Karpas-422 (cell line): ENCODE measurements at regions not wholly inside any gene's neighbourhood (a gene's known extent, or its start where the extent isn't known, plus 50 kb on each side); places are given as distances from the start of the nearest gene placed in this dataset.

Experiments used
- DNase-seq: peaks from one replicate; pipeline ENCODE4 v3.0.0-alpha.2; 2015
- H2AFZ ChIP-seq: fragments of 200-600 bp; sonication (generic); 2 replicates; pipeline ENCODE4 v1.6.1; 2014; ENCODE audit warnings: antibody characterized with exemption, low read length, mixed read lengths
- H3K27ac ChIP-seq: fragments of 200-600 bp; sonication (generic); 2 replicates; pipeline ENCODE4 v1.5.1; 2014; ENCODE audit warnings: mild to moderate bottlenecking, low read length, moderate library complexity
- H3K27me3 ChIP-seq: fragments of 200-600 bp; sonication (generic); 2 replicates; pipeline ENCODE4 v1.6.1; 2014; ENCODE audit warnings: low read length, mixed read lengths
- H3K36me3 ChIP-seq: fragments of 200-600 bp; sonication (generic); 2 replicates; pipeline ENCODE4 v1.6.1; 2014; ENCODE audit warnings: low read length, mixed read lengths; ENCODE audit not compliant: insufficient read depth
- H3K4me1 ChIP-seq: fragments of 200-600 bp; sonication (generic); 2 replicates; pipeline ENCODE4 v1.6.1; 2014; ENCODE audit warnings: mild to moderate bottlenecking, low read length, mixed read lengths
- H3K4me2 ChIP-seq: fragments of 200-600 bp; sonication (generic); 2 replicates; pipeline ENCODE4 v1.6.1; 2014; ENCODE audit warnings: low read length, low read depth, mild to moderate bottlenecking; ENCODE audit not compliant: poor library complexity, severe bottlenecking
- H3K4me3 ChIP-seq: fragments of 200-600 bp; sonication (generic); 2 replicates; pipeline ENCODE4 v1.5.1; 2014; ENCODE audit warnings: mild to moderate bottlenecking, antibody characterized with exemption, low read length, mixed read lengths
- H3K79me2 ChIP-seq: fragments of 200-600 bp; sonication (generic); 2 replicates; pipeline ENCODE4 v1.6.1; 2014; ENCODE audit warnings: mild to moderate bottlenecking, low read length, mixed read lengths
- H3K9ac ChIP-seq: fragments of 200-600 bp; sonication (generic); 2 replicates; pipeline ENCODE4 v1.6.0; 2014; ENCODE audit warnings: low read length
- H3K9me2 ChIP-seq: fragments of 200-600 bp; sonication (generic), shearing (Covaris generic); replicated peaks from 2 replicates; pipeline ENCODE4 v1.6.0; 2014; ENCODE audit warnings: mild to moderate bottlenecking, low read length, moderate library complexity; ENCODE audit not compliant: insufficient read depth
- H3K9me3 ChIP-seq: fragments of 300-700, 200-600 bp; sonication (generic); 2 replicates; pipeline ENCODE4 v1.6.1; 2014; ENCODE audit warnings: low read length, mixed read lengths
- H4K20me1 ChIP-seq: fragments of 200-600 bp; sonication (generic); 2 replicates; pipeline ENCODE4 v1.6.1; 2014; ENCODE audit warnings: mild to moderate bottlenecking, antibody characterized with exemption, low read length, low read depth; ENCODE audit not compliant: insufficient read depth

GRCh38 chr5:124074500-124074899 is 562.5 kb downstream of the CSNK1G3 start:
- no peaks in the 10 kb centered on the region for H4K20me1 ChIP-seq
- no peak for DNase-seq
- H3K9me2 ChIP-seq: no peaks in the 10 kb centered on the region
- H3K9me3 ChIP-seq: no peaks in the 10 kb centered on the region
- H3K36me3 ChIP-seq: no peaks in the 10 kb centered on the region
- no peaks in the 10 kb centered on the region for H3K79me2 ChIP-seq
- no peak overlapping the region for H3K9ac ChIP-seq
- no peaks in the 10 kb centered on the region for H3K27me3 ChIP-seq
- H3K4me1 ChIP-seq: no peaks in the 10 kb centered on the region; the same call in 1 of the 2 replicates
- H3K4me2 ChIP-seq: no peak overlapping the region
- H2AFZ ChIP-seq: no peak overlapping the region
- H3K27ac ChIP-seq: no peak overlapping the region
- H3K4me3 ChIP-seq: no peak overlapping the region

DNA sequence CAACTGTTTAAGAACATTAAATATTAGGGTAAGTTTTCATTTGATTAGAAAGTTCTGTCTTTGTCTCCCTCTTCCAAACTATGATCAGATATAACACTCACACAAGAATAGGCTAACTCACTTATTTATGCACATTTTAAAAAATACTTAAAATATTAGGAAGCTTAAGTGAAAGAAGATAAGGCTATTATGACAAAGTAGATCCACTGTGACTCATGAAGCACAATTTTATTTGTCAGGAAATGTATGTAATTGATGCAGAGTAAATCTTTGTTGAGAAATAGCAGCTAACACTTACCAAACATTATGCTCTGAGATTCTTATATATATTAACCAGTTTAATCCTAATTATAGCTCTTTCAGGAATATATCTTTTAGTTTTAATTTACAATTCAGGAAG is 560.6 kb downstream of the CSNK1G3 start:
- no peak for DNase-seq
- Histone ChIP-seq H4K20me1 (no peaks in the 10 kb centered on the region), H3K9ac (no peak overlapping the region), H3K4me3 (no peak overlapping the region), H3K4me2 (no peak overlapping the region), H3K27ac (no peak overlapping the region), H3K79me2 (no peaks in the 10 kb centered on the region), H3K4me1 (no peaks in the 10 kb centered on the region; the same call in 1 of the 2 replicates), H3K9me3 (no peaks in the 10 kb centered on the region), H3K27me3 (no peaks in the 10 kb centered on the region), H3K9me2 (no peaks in the 10 kb centered on the region), H3K36me3 (no peaks in the 10 kb centered on the region), H2AFZ (no peak overlapping the region)

DNA sequence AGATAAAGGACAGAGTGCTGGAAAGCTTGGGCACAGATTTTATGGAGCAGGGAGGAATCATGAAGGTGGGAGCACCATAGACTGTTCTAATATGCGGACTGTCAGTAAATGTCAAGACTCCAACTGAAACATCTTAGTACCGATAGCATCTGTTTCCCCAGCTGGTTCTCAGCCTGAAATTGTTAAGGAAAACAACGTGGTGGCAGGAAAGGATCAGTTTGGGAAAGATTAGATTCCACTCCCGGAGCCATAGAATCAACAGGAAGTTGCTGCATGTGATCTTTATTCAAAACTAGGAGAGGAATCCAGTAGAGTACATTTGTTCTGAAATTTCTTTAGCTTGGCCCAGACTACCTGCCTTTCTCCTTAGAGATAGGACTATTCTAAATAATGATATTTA is 559.1 kb downstream of the CSNK1G3 start:
- Histone ChIP-seq H3K4me2 (no peak overlapping the region), H3K27me3 (no peaks in the 10 kb centered on the region)

GRCh38 chr5:124065508-124065907 is 553.5 kb downstream of the CSNK1G3 start:
- Histone ChIP-seq H3K36me3 (no peaks in the 10 kb centered on the region), H3K27ac (no peak overlapping the region), H3K79me2 (no peaks in the 10 kb centered on the region), H3K4me3 (no peak overlapping the region), H3K9me3 (no peaks in the 10 kb centered on the region), H3K27me3 (no peaks in the 10 kb centered on the region), H2AFZ (no peak overlapping the region), H3K9me2 (no peaks in the 10 kb centered on the region), H3K4me2 (no peak overlapping the region), H3K9ac (no peak overlapping the region), H3K4me1 (no peaks in the 10 kb centered on the region), H4K20me1 (no peaks in the 10 kb centered on the region)
- no peak for DNase-seq

More for the DNA sequence above, 559.1 kb downstream of the CSNK1G3 start:
- Histone ChIP-seq H3K9ac (no peak overlapping the region), H3K9me3 (no peaks in the 10 kb centered on the region), H3K4me3 (no peak overlapping the region), H3K9me2 (no peaks in the 10 kb centered on the region), H3K27ac (no peak overlapping the region), H3K4me1 (no peaks in the 10 kb centered on the region; the same call in 1 of the 2 replicates), H3K79me2 (no peaks in the 10 kb centered on the region), H2AFZ (no peak overlapping the region), H3K36me3 (no peaks in the 10 kb centered on the region), H4K20me1 (no peaks in the 10 kb centered on the region)
- no peak for DNase-seq

DNA sequence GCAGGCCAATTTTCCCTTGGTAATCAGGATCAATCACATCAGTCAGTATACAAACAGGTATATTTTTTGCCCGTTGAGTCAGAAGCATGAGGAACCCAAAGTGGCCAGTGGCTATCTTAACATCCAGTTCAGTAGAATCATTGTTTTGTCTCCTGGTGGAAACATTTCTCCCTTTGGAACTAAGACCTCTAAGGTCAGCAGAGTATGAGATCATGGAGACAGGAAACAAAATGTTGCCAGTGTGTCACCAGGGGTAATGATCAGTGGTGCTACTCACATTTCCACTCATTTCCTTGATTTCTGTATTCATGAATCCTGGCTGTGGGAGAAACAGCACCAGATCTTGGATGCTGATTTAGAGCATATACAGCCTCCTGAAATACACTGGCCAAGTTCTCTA is 553.0 kb downstream of the CSNK1G3 start:
- no peaks in the 10 kb centered on the region for H3K27me3 ChIP-seq
- no peaks in the 10 kb centered on the region for H3K4me1 ChIP-seq
- no peaks in the 10 kb centered on the region for H4K20me1 ChIP-seq
- no peak overlapping the region for H2AFZ ChIP-seq
- no peak for DNase-seq
- H3K9me2 ChIP-seq: no peaks in the 10 kb centered on the region
- no peaks in the 10 kb centered on the region for H3K9me3 ChIP-seq
- no peaks in the 10 kb centered on the region for H3K79me2 ChIP-seq
- H3K4me2 ChIP-seq: no peak overlapping the region
- H3K36me3 ChIP-seq: no peaks in the 10 kb centered on the region
- no peak overlapping the region for H3K9ac ChIP-seq
- no peak overlapping the region for H3K4me3 ChIP-seq
- H3K27ac ChIP-seq: no peak overlapping the region

DNA sequence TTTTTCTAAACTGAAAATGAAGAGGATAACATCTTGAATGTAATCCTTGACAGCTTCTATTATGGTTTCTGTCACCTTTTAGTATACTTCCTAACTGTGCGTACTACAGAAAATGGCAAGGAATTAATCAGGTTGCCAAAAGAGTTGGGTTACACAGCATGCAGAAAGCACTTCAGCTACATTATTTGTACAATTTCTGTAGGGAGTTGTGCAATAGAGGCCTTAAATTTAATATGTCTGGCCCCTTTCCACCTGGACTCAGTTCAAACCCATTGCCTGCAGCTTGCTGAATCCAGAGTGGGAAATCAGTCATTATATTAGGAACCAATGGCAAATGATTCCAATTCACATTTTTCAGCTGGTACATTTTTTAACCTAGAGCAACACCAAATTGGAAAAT is 549.7 kb downstream of the CSNK1G3 start:
- H3K4me1 ChIP-seq: peaks cover 21% of the 10 kb centered on the region
- H3K79me2 ChIP-seq: no peaks in the 10 kb centered on the region
- H3K9me3 ChIP-seq: no peaks in the 10 kb centered on the region
- H3K9ac ChIP-seq: no peak overlapping the region
- no peaks in the 10 kb centered on the region for H3K27me3 ChIP-seq
- H2AFZ ChIP-seq: no peak overlapping the region
- H3K36me3 ChIP-seq: no peaks in the 10 kb centered on the region
- no peaks in the 10 kb centered on the region for H4K20me1 ChIP-seq
- no peaks in the 10 kb centered on the region for H3K9me2 ChIP-seq
- H3K27ac ChIP-seq: no peak overlapping the region
- H3K4me3 ChIP-seq: no peak overlapping the region
- DNase-seq: no peak
- H3K4me2 ChIP-seq: no peak overlapping the region

- H3K4me3 ChIP-seq: no peak overlapping the region
- H3K27me3 ChIP-seq: no peaks in the 10 kb centered on the region
- H2AFZ ChIP-seq: no peak overlapping the region
Measured at GRCh38 chr5:124061068-124061430, 549.1 kb downstream of the CSNK1G3 start.

DNA sequence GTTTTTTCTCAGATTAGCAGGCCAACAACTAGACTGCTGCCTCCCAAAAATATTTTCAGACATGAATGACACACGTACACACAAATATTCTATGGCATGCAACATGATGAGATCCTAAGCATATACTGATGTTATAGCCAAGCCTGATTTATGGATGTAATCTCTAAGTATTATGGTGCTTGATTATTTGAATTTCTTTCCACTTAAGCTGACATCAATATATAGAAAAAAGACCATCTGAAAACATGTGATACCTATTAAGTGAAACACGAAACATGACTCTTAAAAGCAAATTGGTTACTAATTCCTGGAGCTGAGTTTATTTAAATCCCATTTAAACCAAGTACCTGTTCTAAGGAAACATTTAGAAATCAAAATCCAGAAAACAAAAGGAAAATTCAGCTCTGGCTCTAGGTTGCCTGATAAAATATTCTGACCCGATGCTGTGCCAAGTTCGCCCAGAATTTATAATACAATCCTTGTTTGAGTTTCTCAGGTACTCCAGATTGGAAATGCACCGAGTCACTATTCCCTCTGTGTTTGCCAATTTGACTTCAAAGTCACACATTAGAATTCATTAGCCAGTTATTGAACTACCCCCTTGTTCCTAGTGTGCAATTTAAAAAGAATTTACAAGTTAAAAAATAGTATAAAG is 548.6 kb downstream of the CSNK1G3 start:
- no peaks in the 10 kb centered on the region for H3K9me3 ChIP-seq
- peaks cover 29% of the 10 kb centered on the region for H3K4me1 ChIP-seq
- H3K27ac ChIP-seq: no peak overlapping the region
- no peaks in the 10 kb centered on the region for H4K20me1 ChIP-seq
- no peaks in the 10 kb centered on the region for H3K9me2 ChIP-seq
- no peak for DNase-seq
- H3K9ac ChIP-seq: no peak overlapping the region
- no peaks in the 10 kb centered on the region for H3K79me2 ChIP-seq
- no peaks in the 10 kb centered on the region for H3K27me3 ChIP-seq
- H2AFZ ChIP-seq: no peak overlapping the region
- H3K4me2 ChIP-seq: no peak overlapping the region
- no peak overlapping the region for H3K4me3 ChIP-seq
- no peaks in the 10 kb centered on the region for H3K36me3 ChIP-seq

More at GRCh38 chr5:124061068-124061430, 549.1 kb downstream of the CSNK1G3 start:
- no peak overlapping the region for H3K4me2 ChIP-seq
- H3K79me2 ChIP-seq: no peaks in the 10 kb centered on the region
- H3K9me3 ChIP-seq: no peaks in the 10 kb centered on the region
- H3K27ac ChIP-seq: no peak overlapping the region
- H3K36me3 ChIP-seq: no peaks in the 10 kb centered on the region
- peaks cover 27% of the 10 kb centered on the region for H3K4me1 ChIP-seq
- no peak overlapping the region for H3K9ac ChIP-seq
- H4K20me1 ChIP-seq: no peaks in the 10 kb centered on the region
- no peaks in the 10 kb centered on the region for H3K9me2 ChIP-seq
- DNase-seq: no peak
